ENCODE measurements at regions not wholly inside any gene's neighbourhood (a gene's known extent, or its start where the extent isn't known, plus 50 kb on each side); places are given as distances from the start of the nearest gene placed in this dataset.
"Not testable (repeated sequence)": the region's sequence is repeated elsewhere in the genome, so short reads cannot be mapped to it uniquely, and the experiment has no call there.

DNA sequence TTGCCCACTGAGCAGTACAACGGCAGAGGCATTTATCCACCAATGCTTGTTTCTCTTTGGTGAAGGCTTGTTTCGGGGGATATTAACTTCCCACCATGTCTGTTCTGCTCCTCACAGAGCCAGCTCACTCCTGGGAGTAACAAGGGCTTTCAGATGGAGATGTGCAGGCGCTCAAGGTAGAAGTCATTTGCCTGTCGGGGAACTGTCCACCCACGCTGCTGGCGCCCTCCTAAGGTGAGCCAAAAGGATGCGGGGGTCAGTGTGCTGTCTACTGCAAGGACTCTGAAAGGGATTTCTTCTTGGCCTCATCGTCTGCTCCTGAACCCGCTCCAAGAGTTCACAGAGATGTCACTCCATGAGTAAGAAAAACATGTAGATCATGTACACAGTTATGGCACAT, 57.0 kb upstream of the CYRIA start:
- POLR2A ChIA-PET, result no interaction called here

DNA sequence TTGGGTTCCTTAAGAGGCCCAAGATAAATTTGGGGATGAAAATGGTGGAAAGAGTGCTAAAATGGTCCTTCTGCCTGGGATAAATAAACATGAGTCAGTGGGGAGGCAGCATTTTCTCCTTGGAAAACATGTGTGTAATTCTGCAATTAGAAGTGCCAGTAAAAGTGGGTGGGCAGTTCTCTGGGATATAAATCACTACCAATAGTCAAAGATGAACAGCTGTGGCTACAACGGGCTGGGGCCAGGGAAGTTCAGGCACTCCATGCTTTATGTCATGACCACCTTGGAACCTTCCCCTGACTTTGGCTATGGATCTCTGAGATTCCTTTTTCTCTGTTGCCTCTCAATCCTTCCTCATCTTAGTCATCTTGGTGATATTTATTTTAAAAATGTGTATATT, 56.5 kb upstream of the CYRIA start:
- POLR2A ChIA-PET, result no interaction called here
- TF ChIP-seq, protein P1, sequence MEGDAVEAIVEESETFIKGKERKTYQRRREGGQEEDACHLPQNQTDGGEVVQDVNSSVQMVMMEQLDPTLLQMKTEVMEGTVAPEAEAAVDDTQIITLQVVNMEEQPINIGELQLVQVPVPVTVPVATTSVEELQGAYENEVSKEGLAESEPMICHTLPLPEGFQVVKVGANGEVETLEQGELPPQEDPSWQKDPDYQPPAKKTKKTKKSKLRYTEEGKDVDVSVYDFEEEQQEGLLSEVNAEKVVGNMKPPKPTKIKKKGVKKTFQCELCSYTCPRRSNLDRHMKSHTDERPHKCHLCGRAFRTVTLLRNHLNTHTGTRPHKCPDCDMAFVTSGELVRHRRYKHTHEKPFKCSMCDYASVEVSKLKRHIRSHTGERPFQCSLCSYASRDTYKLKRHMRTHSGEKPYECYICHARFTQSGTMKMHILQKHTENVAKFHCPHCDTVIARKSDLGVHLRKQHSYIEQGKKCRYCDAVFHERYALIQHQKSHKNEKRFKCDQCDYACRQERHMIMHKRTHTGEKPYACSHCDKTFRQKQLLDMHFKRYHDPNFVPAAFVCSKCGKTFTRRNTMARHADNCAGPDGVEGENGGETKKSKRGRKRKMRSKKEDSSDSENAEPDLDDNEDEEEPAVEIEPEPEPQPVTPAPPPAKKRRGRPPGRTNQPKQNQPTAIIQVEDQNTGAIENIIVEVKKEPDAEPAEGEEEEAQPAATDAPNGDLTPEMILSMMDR (IDR thresholded peaks at IDR 0.05; ENCODE audit: control extremely low read depth, extremely low read depth, low read depth, missing control alignments), result no peak
- no peak for DNase-seq (ENCODE audit: extremely low spot score)
- CTCF ChIA-PET, result no interaction called here

More for the DNA sequence above, 57.0 kb upstream of the CYRIA start:
- TF ChIP-seq, protein P1 (IDR thresholded peaks at IDR 0.05; ENCODE audit: control extremely low read depth, extremely low read depth, low read depth, missing control alignments), result no peak
- DNase-seq (ENCODE audit: extremely low spot score), result no peak
- CTCF ChIA-PET, result no interaction called here

DNA sequence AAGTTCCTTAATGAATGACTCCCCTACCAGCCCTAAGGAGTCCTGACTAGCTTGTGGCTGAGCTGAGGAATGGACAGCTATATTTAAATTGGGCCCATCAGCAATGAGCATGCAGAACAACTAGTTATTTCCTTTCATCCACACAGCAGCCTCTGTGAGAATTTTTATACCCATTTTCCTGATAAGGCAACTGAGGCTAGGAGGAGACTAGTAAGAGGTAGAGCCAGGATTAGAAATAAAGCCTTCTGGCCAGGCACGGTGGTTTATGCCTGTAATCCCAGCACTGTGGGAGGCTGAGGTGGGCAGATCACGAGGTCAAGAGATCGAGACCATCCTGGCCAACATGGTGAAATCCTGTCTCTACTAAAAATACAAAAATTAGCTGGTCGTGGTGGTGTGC, 55.9 kb upstream of the CYRIA start:
- POLR2A ChIA-PET, result not testable (repeated sequence)

DNA sequence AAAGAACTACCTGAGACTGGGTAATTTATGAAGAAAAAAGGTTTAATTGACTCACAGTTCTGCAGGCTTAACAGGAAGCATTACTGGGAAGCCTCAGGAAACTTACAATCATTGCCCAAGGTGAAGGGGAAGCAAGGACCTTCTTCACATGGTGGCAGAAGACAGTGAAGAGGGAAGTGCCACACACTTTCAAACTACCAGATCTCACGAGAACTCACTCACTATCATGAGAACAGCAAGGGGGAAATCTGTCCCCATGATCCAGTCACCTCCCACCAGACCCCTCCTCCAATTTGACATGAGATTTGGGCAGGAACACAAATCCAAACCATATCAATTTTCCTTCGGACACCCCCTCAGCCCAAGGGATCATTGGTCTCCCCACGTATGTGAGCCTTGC, 55.1 kb upstream of the CYRIA start:
- DNase-seq (ENCODE audit: extremely low spot score); POLR2A ChIA-PET: not testable (repeated sequence)
- CTCF ChIA-PET, result interaction anchor here (1.6 kb wide), 1 partner anchor 36 kb away, joined by 3 read pairs; no protein-coding TSS in a partner anchor

More for the DNA sequence above, 55.9 kb upstream of the CYRIA start:
- not testable (repeated sequence) for DNase-seq (ENCODE audit: extremely low spot score)
- CTCF ChIA-PET, result interaction anchor here (1.6 kb wide), 1 partner anchor 35 kb away, joined by 3 read pairs; no protein-coding TSS in a partner anchor

DNA sequence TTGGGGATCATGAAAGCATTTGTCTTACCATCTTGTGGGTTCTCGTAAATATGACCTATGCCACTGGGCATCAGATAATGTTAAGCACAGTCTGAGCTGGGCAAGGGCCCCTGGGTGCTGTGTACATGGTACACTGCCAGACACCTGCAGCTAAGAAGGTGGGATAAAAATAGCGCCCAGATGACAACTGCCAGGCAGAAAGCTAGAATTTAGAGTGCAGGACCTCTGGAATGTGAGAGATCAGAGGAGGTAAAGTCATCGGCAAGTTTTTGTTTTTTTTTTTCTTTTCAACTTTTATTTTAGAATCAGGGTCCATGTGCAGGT, 53.8 kb upstream of the CYRIA start:
- POLR2A ChIA-PET, result no interaction called here
- CTCF ChIA-PET, result interaction anchor here (1.3 to 5.3 kb wide), 2 partner anchors 15 to 38 kb away, joined by 3 to 32 read pairs; no protein-coding TSS in a partner anchor
- DNase-seq (ENCODE audit: extremely low spot score), result no peak
- TF ChIP-seq, protein P1 (IDR thresholded peaks at IDR 0.05; ENCODE audit: control extremely low read depth, extremely low read depth, low read depth, missing control alignments), result no peak

DNA sequence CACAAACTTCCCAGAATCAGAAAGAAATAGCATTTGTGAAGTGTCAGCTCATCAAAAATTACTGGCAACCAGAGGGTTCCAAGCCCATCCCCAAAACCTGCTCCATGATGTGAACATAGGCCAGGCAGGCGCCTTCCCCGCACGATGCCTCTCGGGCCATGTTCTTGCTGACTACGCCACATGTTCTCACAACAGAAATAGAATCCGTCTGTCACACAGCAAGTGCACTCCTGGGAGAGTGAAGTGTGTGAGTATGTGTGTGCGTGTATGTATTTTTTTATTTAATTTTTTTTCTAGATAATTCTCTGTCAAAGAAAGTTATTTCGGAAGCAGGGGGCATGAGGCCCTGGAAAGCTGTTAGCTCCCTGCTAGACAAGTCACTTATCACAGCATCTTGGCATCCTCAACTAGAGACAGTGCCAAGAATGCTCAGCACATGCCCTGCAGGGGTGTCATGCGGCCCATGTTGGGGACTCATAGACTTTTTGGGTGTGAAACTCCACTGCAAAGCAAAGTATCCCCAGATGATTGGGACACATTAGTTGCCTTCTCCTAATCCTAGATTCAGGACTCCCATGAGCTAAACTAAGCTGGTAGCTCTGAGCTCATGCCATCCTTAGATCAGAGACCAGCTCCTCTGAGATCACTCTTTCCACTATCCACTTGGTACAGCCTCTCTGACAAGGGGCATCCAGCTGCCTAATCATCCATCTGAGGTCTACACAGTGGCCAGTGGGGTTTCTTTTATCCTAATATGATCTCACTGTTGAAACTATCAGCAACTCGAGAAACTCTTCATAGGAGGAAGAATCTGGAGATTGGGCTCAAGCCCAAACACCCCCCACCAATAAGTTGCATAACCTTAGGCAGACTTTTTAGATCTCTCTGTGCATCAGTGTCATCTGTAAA, 53.2 kb upstream of the CYRIA start:
- no peak for DNase-seq (ENCODE audit: extremely low spot score)
- CTCF ChIA-PET, result interaction anchor here (1.1 to 5.3 kb wide), 3 partner anchors 14 to 779 kb away, joined by 3 to 32 read pairs (median 3); no protein-coding TSS in a partner anchor
- POLR2A ChIA-PET, result no interaction called here
- TF ChIP-seq, protein P1 (IDR thresholded peaks at IDR 0.05; ENCODE audit: control extremely low read depth, extremely low read depth, low read depth, missing control alignments), result no peak

DNA sequence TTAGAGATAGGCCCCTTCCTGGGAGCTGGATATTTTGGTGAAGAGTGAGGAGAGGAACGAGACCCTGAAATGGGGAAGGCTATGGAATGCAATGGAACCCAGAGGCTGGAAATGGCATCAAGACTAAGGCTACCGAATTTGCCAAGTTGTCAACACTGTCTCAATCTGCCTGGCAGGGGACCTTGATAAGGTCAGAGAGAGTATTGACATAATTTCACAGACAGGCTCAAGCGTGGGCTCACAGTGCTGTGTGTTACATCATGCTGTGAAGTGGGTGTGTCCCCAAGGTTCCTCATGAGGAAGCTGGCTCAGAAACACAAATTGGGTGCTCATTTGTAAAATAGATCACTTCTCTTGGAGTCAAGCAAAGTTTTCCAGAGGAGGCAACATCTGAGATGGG, 51.8 kb upstream of the CYRIA start:
- CTCF ChIA-PET, result interaction anchor here (5.3 kb wide), 1 partner anchor 13 kb away, joined by 32 read pairs; no protein-coding TSS in a partner anchor
- POLR2A ChIA-PET, result interaction anchor here (0.8 kb wide), 1 partner anchor 52 kb away, joined by 7 read pairs; the partner anchor contains the start of gene CYRIA
- no peak for DNase-seq (ENCODE audit: extremely low spot score)
- TF ChIP-seq, protein P1 (IDR thresholded peaks at IDR 0.05; ENCODE audit: control extremely low read depth, extremely low read depth, low read depth, missing control alignments), result no peak

Data from GM10248 (cell line).